CD4-positive, alpha-beta T cell (primary cell): ENCODE measurements at regions not wholly inside any gene's neighbourhood (a gene's known extent, or its start where the extent isn't known, plus 50 kb on each side); places are given as distances from the start of the nearest gene placed in this dataset.

Source experiments
- ATAC-seq: fragments of 200-7000 bp; cut with Tn5 transposase; one replicate; pipeline ENCODE4 v1.10.0; 2022; ENCODE audit warnings: mild to moderate bottlenecking; ENCODE audit not compliant: poor library complexity
- CTCF ChIA-PET: fragments of 350-600 bp; sonication (Branson Sonifier 250); formaldehyde crosslinking; loops from one replicate; lab custom pipeline; 2021; ENCODE audit warnings: antibody characterized with exemption, inconsistent platforms; lab: Charles Lee
- POLR2A ChIA-PET: fragments of 350-600 bp; sonication (Branson Sonifier 250); formaldehyde crosslinking; loops from one replicate; lab custom pipeline; 2021; ENCODE audit warnings: antibody characterized with exemption, inconsistent platforms; lab: Charles Lee
- DNase-seq, 14 experiments: peaks; one replicate each; pipeline ENCODE4 v3.0.0-alpha.2; 2013 to 2020; ENCODE audit warnings: mixed read lengths in 2 of 14
- H3K27ac ChIP-seq, 2 donors: one replicate each; pipeline versions ENCODE4 v1.5.1 to v1.7.0; 2013; ENCODE audit warnings: low read length in 2 of 2, low read depth in 1 of 2, mild to moderate bottlenecking in 1 of 2
- H3K27me3 ChIP-seq, 2 experiments: 1 replicate in 1 of 2; 2 replicates in 1 of 2; pipeline versions ENCODE4 v1.6.1 to v1.7.0; 2013; ENCODE audit warnings: low read length in 2 of 2, control low read depth in 1 of 2, mild to moderate bottlenecking in 1 of 2, moderate library complexity in 1 of 2; ENCODE audit not compliant: insufficient read depth in 2 of 2, control insufficient read depth in 1 of 2
- H3K36me3 ChIP-seq: one replicate; pipeline ENCODE4 v1.6.1; 2013; ENCODE audit warnings: low read length, control low read depth; ENCODE audit not compliant: insufficient read depth
- H3K4me1 ChIP-seq: one replicate; pipeline ENCODE4 v1.6.1; 2013; ENCODE audit warnings: low read length, control low read depth; ENCODE audit not compliant: insufficient read depth
- H3K4me3 ChIP-seq: one replicate; pipeline ENCODE4 v1.5.1; 2013; ENCODE audit warnings: mild to moderate bottlenecking, low read length, moderate library complexity
- H3K9me3 ChIP-seq, 2 experiments: 1 replicate in 1 of 2; 2 replicates in 1 of 2; pipeline versions ENCODE4 v1.6.1 to v1.7.0; 2013; ENCODE audit warnings: low read length in 2 of 2, mild to moderate bottlenecking in 2 of 2, control low read depth in 1 of 2, moderate library complexity in 1 of 2; ENCODE audit not compliant: control insufficient read depth in 1 of 2, insufficient read depth in 1 of 2
- H3K27ac Mint-ChIP-seq: one replicate; pipeline ENCODE4 v1.8.0; 2020; ENCODE audit warnings: mixed read lengths
- H3K27me3 Mint-ChIP-seq: one replicate; pipeline ENCODE4 v1.8.0; 2021; ENCODE audit warnings: mixed read lengths
- H3K36me3 Mint-ChIP-seq: one replicate; pipeline ENCODE4 v1.8.0; 2021; ENCODE audit warnings: low read depth, mixed read lengths
- H3K4me1 Mint-ChIP-seq: one replicate; pipeline ENCODE4 v1.8.0; 2021; ENCODE audit warnings: low read depth, mixed read lengths
- H3K4me3 Mint-ChIP-seq: one replicate; pipeline ENCODE4 v1.8.0; 2020; ENCODE audit warnings: mild to moderate bottlenecking, mixed read lengths
- H3K9me3 Mint-ChIP-seq: one replicate; pipeline ENCODE4 v1.8.0; 2020; ENCODE audit warnings: mixed read lengths
- CTCF ChIP-seq: fragments of 200-600 bp; IDR thresholded peaks from one replicate; pipeline ENCODE4 v1.8.0; 2022; ENCODE audit warnings: antibody characterized with exemption, mild to moderate bottlenecking
- intact Hi-C, 2 experiments: fragments of 100-400 bp; cut with DNase I in 1 of 2; cut with micrococcal nuclease in 1 of 2; formaldehyde crosslinking; loops; one replicate each; pipeline versions ENCODE4 v1.15.1 to v1.9.0; 2023 to 2025; cut with DNase I, micrococcal nuclease

GRCh38 chr5:17370651-17371050 is 127.4 kb upstream of the TAF11L2 start:
- Histone ChIP-seq H3K27me3 (no peaks in the 10 kb centered on the region), H3K4me1 (no peaks in the 10 kb centered on the region), H3K27ac (no peak overlapping the region), H3K36me3 (no peaks in the 10 kb centered on the region), H3K9me3 (peaks cover 0 to 10% of the 10 kb centered on the region in 2 experiments), H3K4me3 (no peak overlapping the region)
- ChIA-PET POLR2A (no interaction called here), CTCF (no interaction called here)
- H3K27me3 Mint-ChIP-seq, result no peaks in the 10 kb centered on the region
- DNase-seq (no peak), ATAC-seq (no peak)
- H3K27ac Mint-ChIP-seq, result no peak overlapping the region
- H3K36me3 Mint-ChIP-seq, result no peaks in the 10 kb centered on the region
- TF ChIP-seq CTCF, result no peak
- H3K4me3 Mint-ChIP-seq, result no peak overlapping the region
- H3K9me3 Mint-ChIP-seq, result peaks cover 8% of the 10 kb centered on the region
- H3K4me1 Mint-ChIP-seq, result no peaks in the 10 kb centered on the region
- intact Hi-C loops, result no loop called here

- no peaks in the 10 kb centered on the region for H3K36me3 Mint-ChIP-seq
- DNase-seq, result no peak
- ATAC-seq, result no peak
These were observed 124.6 kb upstream of the TAF11L2 start for GRCh38 chr5:17373406-17373805.

GRCh38 chr5:17373814-17374556 is 124.0 kb upstream of the TAF11L2 start:
- Mint-ChIP-seq H3K9me3 (peaks cover 10% of the 10 kb centered on the region), H3K27ac (no peak overlapping the region), H3K4me1 (no peaks in the 10 kb centered on the region), H3K36me3 (no peaks in the 10 kb centered on the region), H3K27me3 (no peaks in the 10 kb centered on the region), H3K4me3 (no peak overlapping the region)
- intact Hi-C loops, result no loop called here
- ChIA-PET POLR2A (no interaction called here), CTCF (no interaction called here)
- ATAC-seq (no peak), DNase-seq (no peak)
- no peak for TF ChIP-seq CTCF
- Histone ChIP-seq H3K4me1 (no peaks in the 10 kb centered on the region), H3K27me3 (no peaks in the 10 kb centered on the region), H3K4me3 (no peak overlapping the region), H3K9me3 (peaks cover 0 to 14% of the 10 kb centered on the region in 2 experiments), H3K27ac (no peak overlapping the region), H3K36me3 (no peaks in the 10 kb centered on the region)

More at GRCh38 chr5:17373406-17373805, 124.6 kb upstream of the TAF11L2 start:
- Histone ChIP-seq H3K4me3 (no peak overlapping the region), H3K9me3 (peaks cover 0 to 14% of the 10 kb centered on the region in 2 experiments), H3K27me3 (no peaks in the 10 kb centered on the region), H3K4me1 (no peaks in the 10 kb centered on the region), H3K27ac (no peak overlapping the region), H3K36me3 (no peaks in the 10 kb centered on the region)
- CTCF ChIA-PET, result no interaction called here
- no peak for TF ChIP-seq CTCF
- peaks cover 10% of the 10 kb centered on the region for H3K9me3 Mint-ChIP-seq
- no peaks in the 10 kb centered on the region for H3K27me3 Mint-ChIP-seq
- H3K4me1 Mint-ChIP-seq, result no peaks in the 10 kb centered on the region
- H3K4me3 Mint-ChIP-seq, result no peak overlapping the region
- no peak overlapping the region for H3K27ac Mint-ChIP-seq
- intact Hi-C loops, result no loop called here
- POLR2A ChIA-PET, result no interaction called here
